ENCODE measurements at regions not wholly inside any gene's neighbourhood (a gene's known extent, or its start where the extent isn't known, plus 50 kb on each side); places are given as distances from the start of the nearest gene placed in this dataset.

DNA sequence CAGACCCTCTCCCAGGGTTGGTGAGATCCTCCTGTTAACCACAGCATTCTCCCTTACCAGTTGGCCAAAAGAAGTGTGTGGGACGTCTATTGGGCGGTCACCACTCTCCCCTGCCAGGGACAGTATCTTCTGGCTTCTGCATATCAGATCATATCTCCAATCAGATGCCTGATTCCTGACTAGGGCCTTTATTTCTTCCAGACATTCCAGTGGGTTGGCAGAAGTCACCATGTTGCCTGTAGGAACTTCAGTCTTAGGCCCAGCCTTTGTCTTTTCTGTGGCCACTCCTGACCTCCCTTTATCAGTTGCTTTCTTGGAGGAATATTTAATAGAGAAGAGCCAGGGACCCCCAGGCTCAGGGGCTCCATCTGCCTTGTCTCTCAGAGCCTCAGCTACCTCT, 130.4 kb upstream of the F3 start:
- Histone ChIP-seq H3K9ac (ENCODE audit: low read depth in 2 of 2, low read length in 2 of 2) (no peak overlapping the region), H3K9me3 (no peaks in the 10 kb centered on the region), H3K4me3 (no peak overlapping the region), H3K27ac (no peak overlapping the region), H3K4me1 (peaks cover 8% of the 10 kb centered on the region), H3K27me3 (no peaks in the 10 kb centered on the region), H3K36me3 (no peaks in the 10 kb centered on the region)
- TF ChIP-seq, protein P1, sequence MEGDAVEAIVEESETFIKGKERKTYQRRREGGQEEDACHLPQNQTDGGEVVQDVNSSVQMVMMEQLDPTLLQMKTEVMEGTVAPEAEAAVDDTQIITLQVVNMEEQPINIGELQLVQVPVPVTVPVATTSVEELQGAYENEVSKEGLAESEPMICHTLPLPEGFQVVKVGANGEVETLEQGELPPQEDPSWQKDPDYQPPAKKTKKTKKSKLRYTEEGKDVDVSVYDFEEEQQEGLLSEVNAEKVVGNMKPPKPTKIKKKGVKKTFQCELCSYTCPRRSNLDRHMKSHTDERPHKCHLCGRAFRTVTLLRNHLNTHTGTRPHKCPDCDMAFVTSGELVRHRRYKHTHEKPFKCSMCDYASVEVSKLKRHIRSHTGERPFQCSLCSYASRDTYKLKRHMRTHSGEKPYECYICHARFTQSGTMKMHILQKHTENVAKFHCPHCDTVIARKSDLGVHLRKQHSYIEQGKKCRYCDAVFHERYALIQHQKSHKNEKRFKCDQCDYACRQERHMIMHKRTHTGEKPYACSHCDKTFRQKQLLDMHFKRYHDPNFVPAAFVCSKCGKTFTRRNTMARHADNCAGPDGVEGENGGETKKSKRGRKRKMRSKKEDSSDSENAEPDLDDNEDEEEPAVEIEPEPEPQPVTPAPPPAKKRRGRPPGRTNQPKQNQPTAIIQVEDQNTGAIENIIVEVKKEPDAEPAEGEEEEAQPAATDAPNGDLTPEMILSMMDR (IDR thresholded peaks at IDR 0.05), result no peak
- intact Hi-C loops (cut with DNase I), result no loop called here
- DNase-seq, result no peak

DNA sequence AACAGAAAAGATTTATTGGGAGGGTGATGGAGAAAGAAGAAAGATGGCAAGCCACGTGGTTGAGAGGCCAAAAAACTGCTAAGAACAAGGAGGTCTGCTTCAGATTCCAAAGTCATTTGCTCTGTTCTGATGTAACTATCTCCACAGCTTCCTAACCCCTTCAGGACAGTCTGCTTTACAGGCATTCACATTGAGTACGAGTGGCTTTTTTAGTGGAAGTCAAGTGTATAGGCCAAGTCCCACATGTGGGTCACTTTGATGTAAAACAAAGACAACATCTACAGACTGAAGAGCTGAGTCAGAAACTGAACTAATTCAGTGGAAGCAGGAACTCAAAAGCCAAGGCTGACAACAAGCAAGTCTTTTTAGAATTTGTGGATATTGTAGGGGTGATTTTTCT, 128.7 kb upstream of the F3 start:
- intact Hi-C loops (cut with DNase I), result no loop called here
- Histone ChIP-seq H3K9me3 (no peaks in the 10 kb centered on the region), H3K4me1 (no peaks in the 10 kb centered on the region), H3K27ac (no peak overlapping the region), H3K4me3 (no peak overlapping the region), H3K27me3 (no peaks in the 10 kb centered on the region), H3K36me3 (no peaks in the 10 kb centered on the region), H3K9ac (ENCODE audit: low read depth in 2 of 2, low read length in 2 of 2) (no peak overlapping the region)
- TF ChIP-seq, protein P1 (IDR thresholded peaks at IDR 0.05), result no peak
- DNase-seq, result no peak

DNA sequence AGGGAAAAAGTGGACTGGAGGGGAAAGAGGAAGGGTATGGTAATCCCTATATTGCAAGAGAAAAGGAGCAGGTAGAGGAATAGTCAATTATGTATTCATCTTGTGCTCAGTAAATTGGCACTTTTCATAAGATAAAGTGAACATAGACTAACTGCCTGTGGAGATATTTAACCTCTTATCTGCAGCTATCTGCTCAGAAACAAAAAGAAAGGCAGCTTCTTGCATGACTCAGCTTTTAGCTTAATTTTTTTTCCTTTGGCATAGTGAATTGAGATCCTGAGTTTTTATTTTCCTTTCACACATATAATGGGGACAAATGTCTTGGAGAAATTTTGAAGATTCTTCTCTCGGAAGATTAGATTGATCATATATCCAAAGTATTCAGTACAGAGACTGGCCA, 127.6 kb upstream of the F3 start:
- no peak for DNase-seq
- no peaks in the 10 kb centered on the region for H3K9me3 ChIP-seq
- H3K27ac ChIP-seq, result no peak overlapping the region
- intact Hi-C loops (cut with DNase I), result no loop called here
- no peaks in the 10 kb centered on the region for H3K27me3 ChIP-seq
- H3K36me3 ChIP-seq, result no peaks in the 10 kb centered on the region
- H3K4me1 ChIP-seq, result no peaks in the 10 kb centered on the region
- no peak overlapping the region for H3K4me3 ChIP-seq
- no peak overlapping the region for H3K9ac ChIP-seq (ENCODE audit: low read depth in 2 of 2, low read length in 2 of 2)
- TF ChIP-seq, protein P1 (IDR thresholded peaks at IDR 0.05), result no peak

DNA sequence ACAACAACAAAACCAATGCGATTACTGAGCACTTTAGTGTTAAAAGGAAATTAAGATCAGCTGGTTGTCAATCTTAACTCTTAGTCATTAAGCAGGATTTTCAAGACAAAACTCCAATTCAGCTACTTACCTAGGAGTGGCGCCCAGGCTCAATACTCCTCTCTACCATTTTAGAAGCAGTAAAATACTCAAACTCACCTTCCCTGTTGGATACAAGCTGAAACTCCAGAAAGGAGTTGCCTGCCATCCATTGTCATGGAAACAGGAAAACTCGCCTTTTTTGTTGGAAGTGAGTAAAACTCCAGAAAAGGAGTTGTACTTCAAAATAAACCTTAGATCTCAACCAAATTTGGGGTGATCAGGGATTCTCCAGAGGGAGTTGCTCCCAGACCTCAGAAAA, 127.0 kb upstream of the F3 start:
- no peaks in the 10 kb centered on the region for H3K36me3 ChIP-seq
- intact Hi-C loops (cut with DNase I), result no loop called here
- no peak overlapping the region for H3K9ac ChIP-seq (ENCODE audit: low read depth in 2 of 2, low read length in 2 of 2)
- no peak overlapping the region for H3K4me3 ChIP-seq
- H3K4me1 ChIP-seq, result no peaks in the 10 kb centered on the region
- H3K27ac ChIP-seq, result no peak overlapping the region
- TF ChIP-seq, protein P1 (IDR thresholded peaks at IDR 0.05), result no peak
- H3K9me3 ChIP-seq, result no peaks in the 10 kb centered on the region
- no peak for DNase-seq
- no peaks in the 10 kb centered on the region for H3K27me3 ChIP-seq

DNA sequence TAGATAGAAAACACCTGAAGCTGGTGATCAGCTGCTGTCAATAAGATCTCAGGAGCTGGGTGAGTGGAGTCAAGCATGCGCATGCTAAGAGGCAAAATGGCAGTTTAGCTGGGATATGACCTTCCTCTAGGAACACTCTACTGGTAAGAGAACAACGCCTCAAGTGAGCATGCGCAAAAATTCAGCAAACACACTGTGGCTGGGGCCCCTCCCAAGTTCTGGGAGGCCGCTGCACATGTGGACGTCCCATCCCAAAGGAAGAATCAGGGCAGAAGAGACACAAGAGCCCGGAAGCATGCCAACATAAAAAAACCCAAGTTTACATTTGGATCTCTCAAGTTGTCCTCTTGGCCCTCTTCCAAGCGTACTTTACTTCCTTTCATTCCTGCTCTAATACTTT, 126.3 kb upstream of the F3 start:
- DNase-seq, result no peak
- H3K9me3 ChIP-seq, result no peaks in the 10 kb centered on the region
- intact Hi-C loops (cut with DNase I), result no loop called here

More for the DNA sequence above, 126.3 kb upstream of the F3 start:
- Histone ChIP-seq H3K27me3 (no peaks in the 10 kb centered on the region), H3K4me1 (no peaks in the 10 kb centered on the region), H3K27ac (no peak overlapping the region), H3K9ac (ENCODE audit: low read depth in 2 of 2, low read length in 2 of 2) (no peak overlapping the region), H3K4me3 (no peak overlapping the region), H3K36me3 (no peaks in the 10 kb centered on the region)
- TF ChIP-seq, protein P1 (IDR thresholded peaks at IDR 0.05), result no peak

Measured in colonic mucosa (tissue), 4 donors.